Neural crest cell (in vitro differentiated cells): ENCODE measurements at regions not wholly inside any gene's neighbourhood (a gene's known extent, or its start where the extent isn't known, plus 50 kb on each side); places are given as distances from the start of the nearest gene placed in this dataset.

Source experiments
- DNase-seq: peaks from one replicate; pipeline ENCODE4 v3.0.0; 2021; ENCODE audit warnings: low read depth, mixed read lengths, low spot score
- H3K27ac Mint-ChIP-seq: one replicate; pipeline ENCODE4 v1.8.0; 2021; ENCODE audit warnings: mild to moderate bottlenecking, mixed read lengths; ENCODE audit not compliant: unreplicated experiment
- H3K27me3 Mint-ChIP-seq: 2 replicates; pipeline ENCODE4 v1.8.0; 2021; ENCODE audit warnings: low read depth, mild to moderate bottlenecking, mixed read lengths
- H3K36me3 Mint-ChIP-seq: 2 replicates; pipeline ENCODE4 v1.8.0; 2021; ENCODE audit warnings: low read depth, mild to moderate bottlenecking, mixed read lengths
- H3K4me1 Mint-ChIP-seq: 2 replicates; pipeline ENCODE4 v1.8.0; 2021; ENCODE audit warnings: mixed read lengths
- H3K4me3 Mint-ChIP-seq: one replicate; pipeline ENCODE4 v1.8.0; 2021; ENCODE audit warnings: mild to moderate bottlenecking, mixed read lengths
- H3K9me3 Mint-ChIP-seq: 2 replicates; pipeline ENCODE4 v1.8.0; 2021; ENCODE audit warnings: mixed read lengths
- TF ChIP-seq, protein P1 (sequence below): fragments of 200-600 bp; sonication (generic); conservative IDR thresholded peaks from 2 replicates; pipeline ENCODE4 v1.5.0; 2021; ENCODE audit warnings: antibody characterized with exemption, mild to moderate bottlenecking

DNA sequence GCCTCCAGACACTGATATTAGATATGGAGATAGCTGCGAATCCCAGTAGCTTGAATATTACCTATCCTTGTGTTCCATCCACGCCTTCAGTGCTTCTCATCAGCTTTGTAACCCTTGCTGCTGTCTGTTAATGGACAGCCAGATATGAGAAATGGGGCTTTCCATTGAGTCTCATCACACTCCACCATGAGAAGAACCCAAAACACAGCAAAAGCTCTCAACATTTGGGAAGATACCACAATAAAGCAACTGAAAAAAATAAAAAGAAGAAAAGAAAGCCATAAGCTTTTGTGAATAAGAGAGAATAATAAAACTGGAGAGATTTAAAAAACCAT lies 225.4 kb downstream of the GALC start:
- H3K4me3 Mint-ChIP-seq, result no peak overlapping the region
- no peaks in the 10 kb centered on the region for H3K4me1 Mint-ChIP-seq
- H3K9me3 Mint-ChIP-seq, result peaks cover 8% of the 10 kb centered on the region
- H3K36me3 Mint-ChIP-seq, result peaks cover 5% of the 10 kb centered on the region
- peaks cover 3% of the 10 kb centered on the region for H3K27me3 Mint-ChIP-seq
- DNase-seq, result no peak
- no peak overlapping the region for H3K27ac Mint-ChIP-seq
- TF ChIP-seq, protein P1, sequence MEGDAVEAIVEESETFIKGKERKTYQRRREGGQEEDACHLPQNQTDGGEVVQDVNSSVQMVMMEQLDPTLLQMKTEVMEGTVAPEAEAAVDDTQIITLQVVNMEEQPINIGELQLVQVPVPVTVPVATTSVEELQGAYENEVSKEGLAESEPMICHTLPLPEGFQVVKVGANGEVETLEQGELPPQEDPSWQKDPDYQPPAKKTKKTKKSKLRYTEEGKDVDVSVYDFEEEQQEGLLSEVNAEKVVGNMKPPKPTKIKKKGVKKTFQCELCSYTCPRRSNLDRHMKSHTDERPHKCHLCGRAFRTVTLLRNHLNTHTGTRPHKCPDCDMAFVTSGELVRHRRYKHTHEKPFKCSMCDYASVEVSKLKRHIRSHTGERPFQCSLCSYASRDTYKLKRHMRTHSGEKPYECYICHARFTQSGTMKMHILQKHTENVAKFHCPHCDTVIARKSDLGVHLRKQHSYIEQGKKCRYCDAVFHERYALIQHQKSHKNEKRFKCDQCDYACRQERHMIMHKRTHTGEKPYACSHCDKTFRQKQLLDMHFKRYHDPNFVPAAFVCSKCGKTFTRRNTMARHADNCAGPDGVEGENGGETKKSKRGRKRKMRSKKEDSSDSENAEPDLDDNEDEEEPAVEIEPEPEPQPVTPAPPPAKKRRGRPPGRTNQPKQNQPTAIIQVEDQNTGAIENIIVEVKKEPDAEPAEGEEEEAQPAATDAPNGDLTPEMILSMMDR, result no peak

DNA sequence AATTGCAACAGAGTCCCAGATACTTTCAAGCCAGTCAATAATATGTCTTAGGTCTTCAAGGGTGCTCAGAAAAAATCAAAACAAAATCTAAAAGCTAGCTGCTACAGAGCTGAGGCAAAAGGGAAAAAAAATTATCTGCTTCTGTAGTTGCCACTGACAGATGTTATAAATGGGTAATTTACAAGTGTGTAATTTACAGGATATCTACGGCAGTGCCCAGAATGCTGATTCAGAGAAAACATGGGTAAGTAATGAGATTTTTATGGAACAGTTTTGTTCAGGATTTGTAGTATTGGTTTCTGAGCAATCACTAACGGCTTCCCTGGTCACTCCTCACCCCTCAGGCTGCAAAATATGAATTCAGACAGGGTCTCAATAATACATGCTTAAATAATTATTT lies 234.1 kb downstream of the GALC start:
- no peaks in the 10 kb centered on the region for H3K4me1 Mint-ChIP-seq
- TF ChIP-seq, protein P1, result no peak
- H3K27ac Mint-ChIP-seq, result no peak overlapping the region
- H3K4me3 Mint-ChIP-seq, result no peak overlapping the region
- peaks cover 2% of the 10 kb centered on the region for H3K36me3 Mint-ChIP-seq
- H3K9me3 Mint-ChIP-seq, result peaks cover 5% of the 10 kb centered on the region
- no peaks in the 10 kb centered on the region for H3K27me3 Mint-ChIP-seq
- no peak for DNase-seq

DNA sequence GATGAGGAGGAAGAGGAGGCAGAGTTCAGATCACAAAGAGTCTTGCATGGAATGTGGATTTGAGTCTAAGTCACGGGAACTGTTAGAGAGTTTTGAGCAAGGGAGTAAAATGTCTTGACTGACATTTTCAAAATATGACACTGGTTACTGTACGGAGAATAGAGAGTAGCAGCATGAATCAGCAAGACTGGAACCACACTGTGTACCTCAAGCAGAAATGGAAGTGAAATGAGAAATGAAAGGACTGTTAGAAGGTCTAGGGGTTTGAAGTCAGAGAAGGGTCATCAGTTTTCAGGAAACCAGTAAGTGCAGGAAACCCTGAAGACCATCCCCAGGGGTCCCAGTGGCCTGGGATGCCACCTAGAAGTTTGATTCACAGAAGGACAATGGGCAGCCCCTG lies 236.3 kb downstream of the GALC start:
- Mint-ChIP-seq H3K27me3 (no peaks in the 10 kb centered on the region), H3K4me3 (no peak overlapping the region), H3K27ac (no peak overlapping the region), H3K9me3 (peaks cover 5% of the 10 kb centered on the region), H3K4me1 (no peaks in the 10 kb centered on the region), H3K36me3 (peaks cover 2% of the 10 kb centered on the region)
- TF ChIP-seq, protein P1, result no peak
- no peak for DNase-seq

DNA sequence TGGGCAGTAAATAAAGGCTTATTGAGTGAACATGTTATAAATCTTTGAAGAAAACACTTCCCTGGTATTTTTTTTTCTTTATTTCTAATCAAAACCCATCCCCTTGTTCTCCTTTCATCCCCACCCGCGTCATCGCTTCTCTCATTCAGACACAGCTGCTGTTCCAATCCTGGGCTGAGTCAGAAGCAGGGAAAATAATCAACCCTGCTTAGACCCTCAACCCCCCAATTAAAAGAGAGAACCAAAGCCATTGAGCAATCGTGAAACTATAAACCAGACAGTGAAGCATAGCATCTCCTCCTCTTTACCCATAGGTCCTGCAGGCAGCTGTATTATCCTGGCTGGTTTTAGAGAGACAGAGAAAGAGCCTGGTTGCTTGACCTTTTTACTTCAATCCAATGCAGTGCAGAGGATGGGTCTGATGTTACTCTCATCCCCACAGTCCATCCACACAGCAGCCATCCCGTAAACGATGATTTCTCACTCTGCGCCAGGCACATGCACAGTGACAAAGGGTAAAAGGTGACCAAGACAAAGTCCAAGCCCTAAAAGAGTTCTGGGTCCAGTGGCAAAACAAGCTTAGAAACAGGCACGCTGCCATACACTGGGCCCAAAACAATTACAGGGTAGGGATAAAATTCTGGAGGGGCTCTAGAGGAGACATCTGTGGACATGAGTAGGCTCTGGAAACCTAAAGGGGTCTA lies 238.3 kb downstream of the GALC start:
- Mint-ChIP-seq H3K27me3 (no peaks in the 10 kb centered on the region), H3K4me3 (no peak overlapping the region), H3K4me1 (peaks cover 7% of the 10 kb centered on the region), H3K27ac (no peak overlapping the region), H3K9me3 (peaks cover 5% of the 10 kb centered on the region), H3K36me3 (peaks cover 2% of the 10 kb centered on the region)
- TF ChIP-seq, protein P1, result no peak
- DNase-seq, result no peak

DNA sequence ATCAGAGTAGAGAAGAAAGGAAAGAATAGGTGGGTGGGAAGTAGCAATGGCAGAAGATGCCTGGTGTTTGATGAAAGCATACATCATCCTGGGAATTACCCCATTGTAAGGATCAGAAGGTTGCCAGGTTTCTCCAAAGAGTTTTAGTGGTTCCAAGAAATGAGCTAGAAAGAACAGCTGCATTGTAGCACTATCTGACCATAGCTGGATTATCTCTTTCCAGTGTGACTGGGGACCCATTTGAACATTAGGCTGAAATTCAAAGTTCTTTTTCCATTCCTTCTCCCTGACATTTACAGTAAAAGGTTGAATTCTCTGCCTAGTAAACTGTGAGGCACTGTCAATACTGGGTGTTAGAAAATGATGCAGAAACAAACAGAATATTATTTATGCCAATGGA lies 244.4 kb downstream of the GALC start:
- Mint-ChIP-seq H3K4me3 (no peak overlapping the region), H3K36me3 (no peaks in the 10 kb centered on the region), H3K9me3 (no peaks in the 10 kb centered on the region), H3K27ac (no peak overlapping the region), H3K27me3 (no peaks in the 10 kb centered on the region), H3K4me1 (peaks cover 7% of the 10 kb centered on the region)
- no peak for DNase-seq
- TF ChIP-seq, protein P1, result no peak
